SU-DHL-6 (cell line): ENCODE measurements at regions not wholly inside any gene's neighbourhood (a gene's known extent, or its start where the extent isn't known, plus 50 kb on each side); places are given as distances from the start of the nearest gene placed in this dataset.

ENCODE experiments used
- H2AFZ ChIP-seq: fragments of 200-600 bp; sonication (generic); 2 replicates; pipeline ENCODE4 v1.6.1; 2014; ENCODE audit warnings: low read depth, mild to moderate bottlenecking, moderate library complexity, mixed read lengths, antibody characterized with exemption, low read length; ENCODE audit not compliant: severe bottlenecking
- H3F3A ChIP-seq: fragments of 200-600 bp; shearing (Covaris generic); 2 replicates; pipeline ENCODE4 v1.6.0; 2016; ENCODE audit warnings: antibody characterized with exemption, mild to moderate bottlenecking; ENCODE audit not compliant: insufficient read depth
- H3K27ac ChIP-seq: fragments of 200-600 bp; sonication (generic); 2 replicates; pipeline ENCODE4 v1.5.1; 2016; ENCODE audit warnings: low read depth, mild to moderate bottlenecking, low read length, moderate library complexity, mixed read lengths
- H3K27me3 ChIP-seq: fragments of 200-600 bp; sonication (generic), shearing (Covaris generic); 2 replicates; pipeline ENCODE4 v1.6.0; 2014; ENCODE audit warnings: mild to moderate bottlenecking, low read length
- H3K36me3 ChIP-seq: fragments of 200-600 bp; sonication (generic); 2 replicates; pipeline ENCODE4 v1.6.1; 2014; ENCODE audit warnings: mild to moderate bottlenecking, low read length, mixed read lengths
- H3K4me2 ChIP-seq: fragments of 300-600, 200-600 bp; shearing (Covaris generic), sonication (generic); 2 replicates; pipeline ENCODE4 v1.6.0; 2014; ENCODE audit warnings: low read length, low read depth, mild to moderate bottlenecking; ENCODE audit not compliant: poor library complexity, severe bottlenecking
- H3K4me3 ChIP-seq: fragments of 200-600 bp; sonication (generic); 2 replicates; pipeline ENCODE4 v1.5.1; 2014; ENCODE audit warnings: antibody characterized with exemption, low read length, mild to moderate bottlenecking, mixed read lengths; ENCODE audit not compliant: insufficient read depth, poor library complexity, severe bottlenecking
- H3K79me2 ChIP-seq: fragments of 200-600 bp; sonication (generic); 2 replicates; pipeline ENCODE4 v1.6.1; 2014; ENCODE audit warnings: mild to moderate bottlenecking, low read length, moderate library complexity; ENCODE audit not compliant: insufficient read depth
- H3K9ac ChIP-seq: fragments of 200-600 bp; sonication (generic); 2 replicates; pipeline ENCODE4 v1.7.0; 2014; ENCODE audit warnings: mild to moderate bottlenecking, low read length
- H3K9me2 ChIP-seq: fragments of 200-600 bp; sonication (generic); replicated peaks from 2 replicates; pipeline ENCODE4 v1.6.1; 2014; ENCODE audit warnings: low read length; ENCODE audit not compliant: insufficient read depth
- H3K9me3 ChIP-seq: fragments of 200-600 bp; sonication (generic); 2 replicates; pipeline ENCODE4 v1.6.1; 2014; ENCODE audit warnings: low read length, mixed read lengths; ENCODE audit not compliant: insufficient read depth
- H4K20me1 ChIP-seq: fragments of 200-600 bp; sonication (generic); 2 replicates; pipeline ENCODE4 v1.6.1; 2014; ENCODE audit warnings: low read depth, mild to moderate bottlenecking, antibody characterized with exemption, low read length, moderate library complexity, mixed read lengths
- EZH2phosphoT487 ChIP-seq: fragments of 200-600 bp; sonication (generic), shearing (Covaris generic); conservative IDR thresholded peaks from 2 replicates; pipeline ENCODE4 v1.6.1; 2018; ENCODE audit warnings: mild to moderate bottlenecking, antibody characterized with exemption, low read length, moderate library complexity, mixed read lengths
- TF ChIP-seq, protein P1 (sequence below): fragments of 200-600 bp; sonication (generic); IDR thresholded peaks from one replicate; pipeline ENCODE4 v1.5.1; 2017; ENCODE audit warnings: antibody characterized with exemption, mild to moderate bottlenecking, low read length, moderate library complexity; ENCODE audit not compliant: insufficient read depth, poor library complexity, severe bottlenecking

DNA sequence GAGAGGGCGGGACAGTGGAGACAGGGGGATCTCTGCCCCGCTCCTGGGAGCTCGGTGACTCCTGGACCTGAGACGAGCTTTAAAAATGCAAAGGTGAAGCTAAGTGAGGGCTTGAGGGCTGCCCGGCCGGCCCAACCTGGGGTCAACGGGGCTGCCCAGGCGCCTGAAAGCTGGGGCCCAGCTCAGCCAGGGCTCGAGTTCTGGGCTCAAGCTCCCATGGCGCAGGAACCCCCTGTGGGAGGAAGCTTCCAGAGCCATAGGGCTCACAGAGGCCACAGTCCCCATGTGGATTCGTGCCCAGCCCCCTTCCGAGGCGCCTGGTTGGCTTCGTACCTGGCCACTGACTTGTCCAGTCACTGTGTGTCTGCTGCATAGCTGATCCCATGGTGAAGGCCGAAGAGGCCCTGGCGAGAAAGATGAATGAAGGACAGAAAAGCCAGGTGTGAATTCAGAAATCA is 75.8 kb upstream of the GSE1 start:
- Histone ChIP-seq H2AFZ (no peak overlapping the region), H3K9me2 (no peaks in the 10 kb centered on the region), H3K4me3 (no peak overlapping the region), H3K9ac (no peak overlapping the region), H3K27me3 (no peaks in the 10 kb centered on the region), H3K36me3 (no peaks in the 10 kb centered on the region), H3F3A (no peaks in the 10 kb centered on the region), H3K27ac (no peak overlapping the region), H4K20me1 (no peaks in the 10 kb centered on the region), H3K79me2 (no peaks in the 10 kb centered on the region), H3K4me2 (no peak overlapping the region), H3K9me3 (no peaks in the 10 kb centered on the region)
- TF ChIP-seq, protein P1, sequence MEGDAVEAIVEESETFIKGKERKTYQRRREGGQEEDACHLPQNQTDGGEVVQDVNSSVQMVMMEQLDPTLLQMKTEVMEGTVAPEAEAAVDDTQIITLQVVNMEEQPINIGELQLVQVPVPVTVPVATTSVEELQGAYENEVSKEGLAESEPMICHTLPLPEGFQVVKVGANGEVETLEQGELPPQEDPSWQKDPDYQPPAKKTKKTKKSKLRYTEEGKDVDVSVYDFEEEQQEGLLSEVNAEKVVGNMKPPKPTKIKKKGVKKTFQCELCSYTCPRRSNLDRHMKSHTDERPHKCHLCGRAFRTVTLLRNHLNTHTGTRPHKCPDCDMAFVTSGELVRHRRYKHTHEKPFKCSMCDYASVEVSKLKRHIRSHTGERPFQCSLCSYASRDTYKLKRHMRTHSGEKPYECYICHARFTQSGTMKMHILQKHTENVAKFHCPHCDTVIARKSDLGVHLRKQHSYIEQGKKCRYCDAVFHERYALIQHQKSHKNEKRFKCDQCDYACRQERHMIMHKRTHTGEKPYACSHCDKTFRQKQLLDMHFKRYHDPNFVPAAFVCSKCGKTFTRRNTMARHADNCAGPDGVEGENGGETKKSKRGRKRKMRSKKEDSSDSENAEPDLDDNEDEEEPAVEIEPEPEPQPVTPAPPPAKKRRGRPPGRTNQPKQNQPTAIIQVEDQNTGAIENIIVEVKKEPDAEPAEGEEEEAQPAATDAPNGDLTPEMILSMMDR: no peak
- no peak for TF ChIP-seq EZH2phosphoT487

DNA sequence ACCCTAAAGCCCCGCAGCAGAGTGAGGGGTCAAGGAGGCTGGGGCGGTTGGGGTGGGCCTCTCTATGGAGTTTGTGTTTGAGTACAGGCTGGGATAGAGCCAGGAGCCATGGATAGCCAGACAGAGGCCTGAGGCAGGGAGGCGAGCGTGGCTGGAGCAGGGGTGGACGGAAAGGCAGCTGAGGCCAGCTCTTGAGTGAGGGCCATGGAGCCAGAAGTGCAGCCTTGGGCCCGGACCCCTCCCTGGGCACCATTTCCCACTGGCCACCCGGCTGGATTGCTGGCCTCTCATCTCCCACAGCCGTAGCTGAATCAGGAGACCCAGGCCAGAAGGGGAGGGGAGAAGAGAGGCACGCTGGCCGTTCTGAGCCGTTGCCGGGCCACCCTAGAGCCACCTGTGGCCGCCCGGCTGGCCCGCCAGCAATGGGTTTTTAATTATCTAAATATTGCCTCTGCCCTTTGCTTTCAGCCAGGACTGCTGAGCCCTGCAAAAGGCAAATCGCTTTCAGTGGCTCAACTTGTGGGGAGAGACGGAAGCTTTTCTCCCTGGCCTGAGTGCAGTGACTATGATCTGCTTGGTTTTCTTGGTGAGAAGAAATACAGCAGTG is 75.2 kb upstream of the GSE1 start:
- H3K27me3 ChIP-seq: no peaks in the 10 kb centered on the region
- H3K9ac ChIP-seq: no peak overlapping the region
- H4K20me1 ChIP-seq: no peaks in the 10 kb centered on the region

DNA sequence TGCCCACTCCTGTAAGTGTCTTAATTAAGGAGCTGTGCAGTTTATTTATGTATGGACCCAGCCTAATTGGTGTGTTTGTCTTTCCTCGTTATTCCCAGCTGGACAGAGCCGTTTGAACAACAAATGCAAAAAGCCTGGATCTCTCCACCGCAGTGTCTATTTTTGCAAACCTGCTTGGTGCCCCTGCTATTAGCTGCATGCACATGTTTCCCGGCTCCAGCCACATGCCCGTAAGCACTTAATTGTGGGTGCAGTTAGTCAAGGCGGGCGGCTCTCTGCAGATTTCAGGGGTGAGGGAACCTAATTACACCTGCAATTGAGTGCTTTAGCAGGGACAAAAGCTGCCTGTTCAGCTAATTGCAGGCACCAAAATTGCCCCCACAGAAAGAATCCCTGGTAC is 74.0 kb upstream of the GSE1 start:
- TF ChIP-seq, protein P1: no peak
- TF ChIP-seq EZH2phosphoT487: no peak

More for the DNA sequence above, 75.2 kb upstream of the GSE1 start:
- TF ChIP-seq EZH2phosphoT487: no peak
- TF ChIP-seq, protein P1: no peak
- Histone ChIP-seq H3K79me2 (no peaks in the 10 kb centered on the region), H3K27ac (no peak overlapping the region), H2AFZ (no peak overlapping the region), H3K9me3 (no peaks in the 10 kb centered on the region), H3F3A (no peaks in the 10 kb centered on the region), H3K4me3 (no peak overlapping the region), H3K9me2 (no peaks in the 10 kb centered on the region), H3K4me2 (no peak overlapping the region), H3K36me3 (no peaks in the 10 kb centered on the region)

More for the DNA sequence above, 74.0 kb upstream of the GSE1 start:
- Histone ChIP-seq H3K9ac (no peak overlapping the region), H3K79me2 (no peaks in the 10 kb centered on the region), H3K27me3 (no peaks in the 10 kb centered on the region), H3K9me2 (no peaks in the 10 kb centered on the region), H4K20me1 (no peaks in the 10 kb centered on the region), H3K9me3 (no peaks in the 10 kb centered on the region), H3F3A (no peaks in the 10 kb centered on the region), H3K36me3 (no peaks in the 10 kb centered on the region), H3K4me3 (no peak overlapping the region), H3K4me2 (no peak overlapping the region), H2AFZ (no peak overlapping the region), H3K27ac (no peak overlapping the region)
